SK-N-SH treated with all-trans-retinoic acid at 6 μM for 48 hours (cell line): ENCODE measurements at regions not wholly inside any gene's neighbourhood (a gene's known extent, or its start where the extent isn't known, plus 50 kb on each side); places are given as distances from the start of the nearest gene placed in this dataset.

Experiments used
- PPARA ChIP-seq: fragments of 250-450 bp; sonication (Bioruptor Pico); IDR thresholded peaks from 2 replicates; pipeline ENCODE4 v1.5.0; 2020; ENCODE audit warnings: mild to moderate bottlenecking, borderline replicate concordance
- RARB ChIP-seq: fragments of 250-450 bp; sonication (Bioruptor Pico); IDR thresholded peaks from 2 replicates; pipeline ENCODE4 v1.8.0; 2021; ENCODE audit warnings: mild to moderate bottlenecking, moderate library complexity
- SNAI2 ChIP-seq: fragments of 250-450 bp; sonication (Bioruptor Pico); IDR thresholded peaks from 2 replicates; pipeline ENCODE4 v1.5.0; 2020; ENCODE audit warnings: mild to moderate bottlenecking, moderate library complexity
- TCF4 ChIP-seq: fragments of 250-450 bp; sonication (Bioruptor Pico); IDR thresholded peaks from 2 replicates; pipeline ENCODE4 v1.8.0; 2021; ENCODE audit warnings: mild to moderate bottlenecking, moderate library complexity, borderline replicate concordance
- ZFP30 ChIP-seq: fragments of 450-650 bp; formaldehyde crosslinking; IDR thresholded peaks from 2 replicates; pipeline ENCODE4 v1.5.0; 2022; ENCODE audit warnings: mild to moderate bottlenecking, moderate library complexity

DNA sequence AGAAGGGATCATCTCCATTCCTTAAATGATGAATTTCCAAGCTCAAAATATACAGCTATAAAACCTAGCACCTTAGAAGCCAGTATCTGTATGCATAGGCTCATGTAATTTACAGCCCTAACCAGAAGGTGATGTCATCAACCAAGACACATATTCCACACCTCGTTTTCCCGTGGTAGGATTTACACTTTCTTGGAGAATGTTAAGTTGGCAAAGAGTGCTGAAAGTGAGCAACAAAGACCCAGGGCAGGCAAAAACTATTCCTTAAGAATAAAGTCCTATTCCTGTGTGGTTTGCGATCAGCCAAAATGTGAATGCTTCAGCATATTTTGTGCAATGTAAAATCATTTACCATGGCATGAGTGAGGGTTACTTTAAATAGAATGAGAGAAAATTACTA is 247.1 kb downstream of the OSR1 start:
- TF ChIP-seq SNAI2: no peak
- TF ChIP-seq TCF4 (CRISPR knock-in tag): no peak
- TF ChIP-seq ZFP30 (CRISPR knock-in tag): no peak
- TF ChIP-seq PPARA: no peak
- no peak for TF ChIP-seq RARB (CRISPR knock-in tag)
